Immature natural killer cell (primary cell): ENCODE measurements at regions not wholly inside any gene's neighbourhood (a gene's known extent, or its start where the extent isn't known, plus 50 kb on each side); places are given as distances from the start of the nearest gene placed in this dataset.
"Not testable (repeated sequence)": the region's sequence is repeated elsewhere in the genome, so short reads cannot be mapped to it uniquely, and the experiment has no call there.

ENCODE experiments used
- DNase-seq, 3 donors: peaks; one replicate each; pipeline ENCODE4 v3.0.0; 2022; ENCODE audit warnings: mixed read lengths in 1 of 3
- H3K27ac Mint-ChIP-seq, 6 donors: one replicate each; pipeline ENCODE4 v1.8.0; 2020; ENCODE audit warnings: mixed read lengths in 6 of 6, mild to moderate bottlenecking in 5 of 6, inconsistent platforms in 4 of 6, moderate library complexity in 3 of 6
- H3K27me3 Mint-ChIP-seq, 3 donors: one replicate each; pipeline ENCODE4 v1.8.0; 2020 to 2021; ENCODE audit warnings: low read depth in 3 of 3, mild to moderate bottlenecking in 3 of 3, mixed read lengths in 3 of 3, moderate library complexity in 3 of 3, inconsistent platforms in 1 of 3
- H3K36me3 Mint-ChIP-seq, 3 donors: one replicate each; pipeline ENCODE4 v1.8.0; 2020; ENCODE audit warnings: mixed read lengths in 3 of 3, inconsistent platforms in 2 of 3, mild to moderate bottlenecking in 2 of 3
- H3K4me1 Mint-ChIP-seq, 2 donors: one replicate each; pipeline ENCODE4 v1.8.0; 2020; ENCODE audit warnings: inconsistent platforms in 2 of 2, mild to moderate bottlenecking in 2 of 2, mixed read lengths in 2 of 2, moderate library complexity in 1 of 2
- H3K4me3 Mint-ChIP-seq, 5 donors: one replicate each; pipeline ENCODE4 v1.8.0; 2020; ENCODE audit warnings: mild to moderate bottlenecking in 5 of 5, mixed read lengths in 5 of 5, inconsistent platforms in 3 of 5, moderate library complexity in 3 of 5
- H3K9me3 Mint-ChIP-seq, 6 donors: one replicate each; pipeline ENCODE4 v1.8.0; 2020; ENCODE audit warnings: mild to moderate bottlenecking in 6 of 6, mixed read lengths in 6 of 6, inconsistent platforms in 4 of 6, moderate library complexity in 3 of 6

DNA sequence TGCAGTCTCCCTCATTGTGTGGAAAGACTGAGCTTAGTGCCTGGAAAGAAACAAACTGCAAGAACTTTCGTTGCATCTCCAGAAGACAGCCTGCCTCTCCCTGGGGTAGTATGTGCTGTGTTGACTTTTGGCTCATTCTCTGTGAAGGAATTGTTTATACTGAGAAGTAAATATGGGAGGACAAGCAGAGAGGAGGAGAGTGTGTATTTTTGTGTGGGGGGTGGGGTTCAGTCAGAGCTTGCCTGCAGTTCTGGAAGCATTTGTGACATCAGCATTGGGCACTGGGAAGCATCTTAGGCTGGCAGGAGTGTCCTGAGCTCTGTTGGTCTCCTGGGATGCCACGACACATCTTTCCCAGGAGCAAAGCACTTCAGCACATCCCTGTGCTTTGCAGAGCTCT is 147.9 kb downstream of the HS3ST3B1 start:
- Mint-ChIP-seq H3K36me3 (no peaks in the 10 kb centered on the region), H3K27ac (no peak overlapping the region), H3K27me3 (peaks cover 2 to 9% (median 3%) of the 10 kb centered on the region in 3 donors), H3K9me3 (no peaks in the 10 kb centered on the region), H3K4me1 (peaks cover 5 to 13% of the 10 kb centered on the region in 2 donors), H3K4me3 (no peak overlapping the region)
- DNase-seq, result no peak

- H3K4me1 Mint-ChIP-seq, result peaks cover 15 to 25% of the 10 kb centered on the region in 2 donors
- peaks cover 3 to 9% (median 4%) of the 10 kb centered on the region in 3 donors for H3K27me3 Mint-ChIP-seq
- H3K36me3 Mint-ChIP-seq, result no peaks in the 10 kb centered on the region
- no peak for DNase-seq
- no peaks in the 10 kb centered on the region for H3K9me3 Mint-ChIP-seq
- H3K4me3 Mint-ChIP-seq, result no peak overlapping the region
- no peak overlapping the region for H3K27ac Mint-ChIP-seq
Observed at GRCh38 chr17:14446825-14447224, 145.9 kb downstream of the HS3ST3B1 start.

- no peaks in the 10 kb centered on the region for H3K9me3 Mint-ChIP-seq
- H3K4me3 Mint-ChIP-seq, result peak overlapping the region in 1 of 5 donors; percentile 18
- H3K27me3 Mint-ChIP-seq, result peaks cover 3 to 9% (median 4%) of the 10 kb centered on the region in 3 donors
- no peaks in the 10 kb centered on the region for H3K36me3 Mint-ChIP-seq
- no peak for DNase-seq
- peaks cover 15 to 25% of the 10 kb centered on the region in 2 donors for H3K4me1 Mint-ChIP-seq
- no peak overlapping the region for H3K27ac Mint-ChIP-seq
Observed at GRCh38 chr17:14444915-14445314, 144.0 kb downstream of the HS3ST3B1 start.

DNA sequence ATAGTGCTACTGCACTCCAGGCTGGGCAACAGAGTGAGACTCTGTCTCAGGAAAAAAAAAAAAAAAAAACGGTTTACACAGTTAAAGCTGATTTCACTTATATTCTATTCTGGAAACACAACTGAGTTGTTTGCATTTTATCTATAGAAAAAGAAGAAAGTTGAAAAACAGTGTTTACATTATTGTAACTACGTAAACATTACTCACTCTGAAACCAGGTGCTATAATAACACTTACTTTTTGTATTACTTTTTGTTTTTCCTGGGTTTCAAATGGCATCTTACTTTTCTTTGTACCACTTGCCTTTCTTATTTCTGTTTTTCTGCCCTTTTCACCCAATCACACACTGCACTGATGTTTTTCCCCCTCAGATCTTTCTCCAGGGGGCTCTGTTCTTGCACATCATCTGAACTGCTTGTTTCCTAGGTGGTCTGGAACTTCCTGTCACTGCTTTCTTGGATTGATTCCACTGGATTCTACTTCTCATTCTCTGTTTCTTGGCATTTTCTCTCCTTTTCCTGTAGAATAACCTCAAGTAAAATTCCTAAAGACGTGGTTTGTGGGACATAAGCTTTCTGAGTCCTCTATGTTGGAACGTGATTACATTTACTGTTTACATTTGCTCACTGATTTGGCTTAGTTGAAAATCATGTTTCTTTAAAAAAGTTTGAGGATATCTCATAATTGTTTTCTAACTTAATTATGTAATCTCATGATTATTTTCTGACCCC is 142.1 kb downstream of the HS3ST3B1 start:
- peak overlapping the region in 4 of 6 donors; percentile 20 to 76 (median 46) for H3K27ac Mint-ChIP-seq

DNA sequence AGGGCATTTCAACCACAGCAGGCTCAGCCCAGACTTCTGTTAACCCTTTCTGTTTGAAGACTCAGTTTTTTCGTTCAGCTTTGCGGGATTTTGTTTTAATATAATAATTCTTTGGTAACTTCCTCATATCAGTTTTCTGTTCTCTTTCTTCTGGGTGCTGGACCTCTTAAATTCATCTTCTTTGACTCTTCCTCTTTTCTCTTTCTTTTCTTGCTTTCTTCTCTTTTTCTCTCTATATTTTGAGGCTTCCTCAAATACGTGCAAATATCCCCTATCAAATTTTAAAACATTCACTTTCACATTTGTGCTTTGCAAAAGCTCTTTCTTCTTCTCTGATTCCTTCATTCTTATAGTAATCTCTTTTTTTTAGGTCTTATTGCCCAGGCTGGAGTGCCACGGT is 136.3 kb downstream of the HS3ST3B1 start:
- Mint-ChIP-seq H3K9me3 (no peaks in the 10 kb centered on the region), H3K36me3 (no peaks in the 10 kb centered on the region), H3K4me3 (no peak overlapping the region), H3K27me3 (no peaks in the 10 kb centered on the region), H3K4me1 (no peaks in the 10 kb centered on the region), H3K27ac (no peak overlapping the region)
- DNase-seq, result no peak

More for the DNA sequence above, 142.1 kb downstream of the HS3ST3B1 start:
- Mint-ChIP-seq H3K27me3 (peaks cover 3 to 8% (median 4%) of the 10 kb centered on the region in 3 donors), H3K4me1 (peaks cover 15 to 25% of the 10 kb centered on the region in 2 donors), H3K9me3 (no peaks in the 10 kb centered on the region), H3K36me3 (no peaks in the 10 kb centered on the region), H3K4me3 (peak overlapping the region in 2 of 5 donors; percentile 37 to 73)
- DNase-seq, result no peak

DNA sequence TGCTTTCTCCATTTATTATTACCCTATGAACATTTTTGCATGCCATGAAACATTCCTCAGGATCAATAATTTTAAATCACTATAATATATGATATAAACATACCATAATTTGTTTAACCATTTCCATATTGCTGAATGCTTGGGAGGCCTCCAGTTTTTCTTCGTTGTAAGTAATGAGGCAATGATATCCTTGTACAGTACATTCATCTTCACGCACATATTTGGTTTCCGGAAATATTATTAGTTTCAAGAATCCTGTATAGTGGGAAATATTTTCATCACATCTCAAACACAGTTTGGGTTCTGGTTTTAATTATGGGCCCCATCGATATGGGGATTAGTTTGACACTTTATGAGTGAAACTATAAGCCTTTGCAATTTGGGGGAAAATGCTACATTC is 135.4 kb downstream of the HS3ST3B1 start:
- Mint-ChIP-seq H3K36me3 (no peaks in the 10 kb centered on the region), H3K27me3 (no peaks in the 10 kb centered on the region), H3K4me1 (no peaks in the 10 kb centered on the region), H3K4me3 (no peak overlapping the region), H3K9me3 (no peaks in the 10 kb centered on the region), H3K27ac (no peak overlapping the region)
- DNase-seq, result no peak

- Mint-ChIP-seq H3K27me3 (no peaks in the 10 kb centered on the region), H3K4me1 (peaks cover 9% of the 10 kb centered on the region in 2 donors), H3K36me3 (no peaks in the 10 kb centered on the region), H3K9me3 (no peaks in the 10 kb centered on the region), H3K4me3 (no peak overlapping the region), H3K27ac (no peak overlapping the region)
- no peak for DNase-seq
Observed at GRCh38 chr17:14434506-14434905, 133.6 kb downstream of the HS3ST3B1 start.

DNA sequence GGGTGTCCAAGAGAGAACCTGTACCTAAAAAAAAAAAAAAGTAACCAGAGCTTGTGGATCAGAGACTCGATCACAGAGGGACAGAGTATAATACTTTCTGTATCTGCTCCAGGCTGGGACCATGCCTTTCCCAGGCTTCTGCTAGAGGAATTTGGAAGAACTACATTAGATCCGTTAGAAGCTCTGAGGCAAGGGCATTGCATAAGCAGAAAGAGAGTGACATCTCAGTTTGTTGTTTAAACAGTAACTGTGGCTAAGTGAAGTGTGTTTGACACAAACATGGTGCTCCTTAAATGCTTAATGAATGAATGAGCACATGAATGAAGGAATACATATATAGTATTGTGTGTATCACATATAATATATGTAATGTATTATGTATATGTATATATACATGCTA is 131.2 kb downstream of the HS3ST3B1 start:
- Mint-ChIP-seq H3K4me3 (no peak overlapping the region), H3K9me3 (no peaks in the 10 kb centered on the region), H3K27me3 (peaks cover 0 to 5% (median 4%) of the 10 kb centered on the region in 3 donors), H3K27ac (no peak overlapping the region), H3K4me1 (peaks cover 33 to 34% of the 10 kb centered on the region in 2 donors), H3K36me3 (no peaks in the 10 kb centered on the region)
- no peak for DNase-seq

GRCh38 chr17:14429084-14429483 is 128.2 kb downstream of the HS3ST3B1 start:
- Mint-ChIP-seq H3K27ac (peak overlapping the region; percentile 90 to 97 (median 95)), H3K4me3 (peak overlapping the region; percentile 74 to 89 (median 82)), H3K36me3 (peaks cover 0 to 3% (median 0%) of the 10 kb centered on the region in 3 donors), H3K9me3 (no peaks in the 10 kb centered on the region), H3K4me1 (peaks cover 54 to 59% of the 10 kb centered on the region in 2 donors), H3K27me3 (peaks cover 0 to 8% (median 6%) of the 10 kb centered on the region in 3 donors)
- DNase-seq, result no peak

DNA sequence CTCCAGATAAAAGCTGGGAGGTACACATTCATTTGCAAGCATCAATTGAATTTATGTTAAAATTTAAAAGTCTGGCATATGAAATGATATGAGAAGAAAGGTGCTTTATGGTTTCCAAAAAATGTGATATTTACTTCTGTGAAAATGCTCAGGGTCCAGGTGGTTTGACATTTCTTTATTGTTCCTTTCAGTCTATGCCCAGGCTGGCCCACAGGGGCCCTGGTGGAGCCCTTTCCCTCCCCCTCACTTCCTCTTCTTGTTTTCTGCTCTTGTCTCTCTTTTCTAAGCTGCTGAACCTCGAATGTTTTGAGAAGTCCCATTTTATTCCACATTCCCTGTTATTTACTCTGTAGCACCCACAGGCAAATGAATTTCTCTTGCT is 127.8 kb downstream of the HS3ST3B1 start:
- Mint-ChIP-seq H3K4me1 (peaks cover 56 to 62% of the 10 kb centered on the region in 2 donors), H3K27me3 (peaks cover 2 to 8% (median 6%) of the 10 kb centered on the region in 3 donors), H3K9me3 (no peaks in the 10 kb centered on the region), H3K27ac (peak overlapping the region; percentile 90 to 97 (median 95)), H3K36me3 (peaks cover 0 to 3% (median 0%) of the 10 kb centered on the region in 3 donors), H3K4me3 (peak overlapping the region; percentile 74 to 89 (median 82))
- peak in 2 of 3 donors; percentile 42 to 44 for DNase-seq

DNA sequence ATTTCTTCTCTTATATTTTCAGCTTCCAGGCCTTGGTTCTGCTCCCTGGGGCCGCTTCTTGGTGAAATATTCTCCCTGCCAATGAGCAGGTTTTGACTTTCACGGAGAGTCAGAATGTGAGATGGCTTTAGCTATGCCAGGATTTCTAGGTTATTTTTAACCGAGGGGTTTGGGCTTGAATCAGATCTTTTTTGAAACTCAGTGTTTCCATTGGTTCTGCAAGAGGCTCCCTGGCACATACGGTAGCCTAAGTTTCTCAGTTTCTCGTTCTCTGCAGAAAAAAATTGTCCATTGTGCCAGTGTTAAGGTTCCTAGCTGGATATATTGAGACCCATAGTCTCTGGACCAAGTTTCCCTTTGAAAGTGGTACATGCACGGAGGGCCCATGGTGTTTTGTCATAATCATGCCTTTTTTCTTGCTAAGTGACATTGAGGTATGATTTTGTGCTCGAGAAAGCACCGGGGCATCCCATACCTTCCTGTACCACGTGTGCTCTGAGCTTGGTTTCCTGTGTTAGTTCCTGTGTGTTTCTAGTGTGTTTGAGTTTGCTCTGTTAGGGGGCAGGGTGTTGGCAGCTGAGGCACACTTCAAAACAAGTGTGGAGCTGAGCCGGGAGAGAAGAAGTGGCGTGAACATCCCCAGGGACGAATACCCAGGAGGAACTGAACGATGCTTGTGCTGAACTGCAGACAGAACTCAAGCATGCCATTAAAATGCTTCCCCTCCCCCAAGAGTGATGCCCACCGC is 127.2 kb downstream of the HS3ST3B1 start:
- Mint-ChIP-seq H3K27me3 (peaks cover 3 to 8% (median 6%) of the 10 kb centered on the region in 3 donors), H3K4me3 (peak overlapping the region; percentile 74 to 89 (median 82)), H3K27ac (peak overlapping the region; percentile 90 to 97 (median 95)), H3K36me3 (peaks cover 0 to 3% (median 0%) of the 10 kb centered on the region in 3 donors), H3K9me3 (no peaks in the 10 kb centered on the region), H3K4me1 (peaks cover 56 to 62% of the 10 kb centered on the region in 2 donors)
- DNase-seq, result peak; percentile 79 to 83 (median 79)

GRCh38 chr17:14423156-14423555 is 122.3 kb downstream of the HS3ST3B1 start:
- H3K27ac Mint-ChIP-seq, H3K9me3 Mint-ChIP-seq, H3K4me3 Mint-ChIP-seq, DNase-seq: not testable (repeated sequence)
- peaks cover 3 to 10% (median 5%) of the 10 kb centered on the region in 3 donors for H3K27me3 Mint-ChIP-seq
- H3K36me3 Mint-ChIP-seq, result peaks cover 0 to 11% (median 6%) of the 10 kb centered on the region in 3 donors
- H3K4me1 Mint-ChIP-seq, result peaks cover 39 to 49% of the 10 kb centered on the region in 2 donors

- peaks cover 0 to 9% (median 3%) of the 10 kb centered on the region in 6 donors for H3K9me3 Mint-ChIP-seq
- H3K4me1 Mint-ChIP-seq, result peaks cover 5 to 6% of the 10 kb centered on the region in 2 donors
- H3K4me3 Mint-ChIP-seq, result no peak overlapping the region
- H3K27me3 Mint-ChIP-seq, result peaks cover 0 to 4% (median 2%) of the 10 kb centered on the region in 3 donors
- no peak overlapping the region for H3K27ac Mint-ChIP-seq
- peaks cover 3 to 7% (median 3%) of the 10 kb centered on the region in 3 donors for H3K36me3 Mint-ChIP-seq
- DNase-seq, result no peak
Observed at GRCh38 chr17:14417336-14417735, 116.5 kb downstream of the HS3ST3B1 start.

- Mint-ChIP-seq H3K27ac (peak overlapping the region in 1 of 6 donors; percentile 21), H3K36me3 (peaks cover 0 to 9% (median 0%) of the 10 kb centered on the region in 3 donors), H3K4me3 (peak overlapping the region in 1 of 5 donors; percentile 4), H3K4me1 (peaks cover 16 to 29% of the 10 kb centered on the region in 2 donors), H3K9me3 (peaks cover 0 to 2% (median 0%) of the 10 kb centered on the region in 6 donors), H3K27me3 (peaks cover 0 to 5% (median 2%) of the 10 kb centered on the region in 3 donors)
- DNase-seq, result peak in 2 of 3 donors; percentile 16 to 32
Observed at GRCh38 chr17:14409292-14409691, 108.4 kb downstream of the HS3ST3B1 start.
